GM18499 (cell line): ENCODE measurements at regions not wholly inside any gene's neighbourhood (a gene's known extent, or its start where the extent isn't known, plus 50 kb on each side); places are given as distances from the start of the nearest gene placed in this dataset.
"Not testable (repeated sequence)": the region's sequence is repeated elsewhere in the genome, so short reads cannot be mapped to it uniquely, and the experiment has no call there.

ENCODE experiments used
- ATAC-seq: cut with Tn5 transposase; IDR thresholded peaks from one replicate; pipeline ENCODE4 v1.9.1; 2021; ENCODE audit warnings: moderate number of reproducible peaks; ENCODE audit not compliant: insufficient read depth, unreplicated experiment

DNA sequence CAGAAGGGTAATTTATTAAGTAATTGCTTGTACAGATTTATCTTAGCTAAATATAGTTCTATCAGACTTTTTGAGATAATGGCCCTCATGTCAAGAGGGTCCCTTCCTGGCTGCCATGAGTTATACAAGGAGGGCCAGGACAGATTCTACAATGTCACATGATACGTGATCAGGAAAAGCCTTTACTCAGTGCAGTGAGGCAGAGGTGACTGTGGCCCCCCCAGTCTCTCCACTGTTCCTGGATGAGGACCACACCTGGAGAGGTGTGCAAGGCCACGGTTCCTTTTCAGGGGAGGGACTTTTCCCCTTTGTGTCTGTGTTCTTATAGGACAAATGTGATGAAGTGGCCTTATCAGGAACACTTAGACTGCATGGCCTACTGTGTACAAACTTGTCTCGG is 54.3 kb upstream of the LRCH1 start:
- ATAC-seq: no peak

GRCh38 chr13:46496086-46496485 is 56.9 kb upstream of the LRCH1 start:
- no peak for ATAC-seq

DNA sequence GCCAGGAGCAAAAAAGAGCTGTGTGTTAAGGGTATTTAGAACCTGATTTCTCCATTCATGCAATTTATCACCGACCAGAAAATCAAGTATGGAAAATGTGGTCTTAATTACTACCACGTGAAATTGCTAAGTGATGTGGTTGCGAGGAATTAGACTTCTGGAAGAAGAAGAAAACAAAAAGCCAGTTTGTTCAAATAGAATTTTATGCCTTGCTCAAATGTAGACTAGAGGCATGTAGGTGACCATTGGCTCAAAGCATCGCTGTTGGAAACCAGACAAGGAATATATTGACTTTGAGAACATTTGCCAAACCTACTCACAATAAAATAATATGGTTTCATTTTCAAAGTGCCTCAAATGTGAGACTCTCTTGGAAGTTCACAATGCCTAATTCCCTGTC is 57.3 kb upstream of the LRCH1 start:
- no peak for ATAC-seq

- ATAC-seq: no peak
Measured at GRCh38 chr13:46495066-46495465, 57.9 kb upstream of the LRCH1 start.

DNA sequence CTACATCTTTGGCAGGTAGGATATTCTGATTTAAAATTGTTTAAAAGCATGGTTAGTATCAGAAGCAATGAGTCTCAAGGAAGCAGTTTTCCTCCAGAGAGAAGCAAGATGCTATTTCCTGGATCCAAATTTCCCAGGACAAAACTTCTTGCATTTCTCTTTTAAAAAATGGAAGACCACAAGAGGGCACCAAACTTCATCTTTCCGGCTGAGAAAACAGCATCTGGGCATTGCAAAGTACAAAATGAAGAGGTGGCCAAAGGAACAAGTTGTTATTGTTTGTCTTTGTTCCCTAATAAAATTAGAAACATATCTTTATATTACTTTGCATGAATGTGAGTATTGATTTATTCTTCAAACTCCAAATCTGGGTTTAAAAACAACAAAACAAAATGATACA is 60.0 kb upstream of the LRCH1 start:
- no peak for ATAC-seq

GRCh38 chr13:46491641-46492040 is 61.3 kb upstream of the LRCH1 start:
- no peak for ATAC-seq

- ATAC-seq: not testable (repeated sequence)
Measured at GRCh38 chr13:46490713-46491112, 62.3 kb upstream of the LRCH1 start.

GRCh38 chr13:46490129-46490528 is 62.8 kb upstream of the LRCH1 start:
- no peak for ATAC-seq

DNA sequence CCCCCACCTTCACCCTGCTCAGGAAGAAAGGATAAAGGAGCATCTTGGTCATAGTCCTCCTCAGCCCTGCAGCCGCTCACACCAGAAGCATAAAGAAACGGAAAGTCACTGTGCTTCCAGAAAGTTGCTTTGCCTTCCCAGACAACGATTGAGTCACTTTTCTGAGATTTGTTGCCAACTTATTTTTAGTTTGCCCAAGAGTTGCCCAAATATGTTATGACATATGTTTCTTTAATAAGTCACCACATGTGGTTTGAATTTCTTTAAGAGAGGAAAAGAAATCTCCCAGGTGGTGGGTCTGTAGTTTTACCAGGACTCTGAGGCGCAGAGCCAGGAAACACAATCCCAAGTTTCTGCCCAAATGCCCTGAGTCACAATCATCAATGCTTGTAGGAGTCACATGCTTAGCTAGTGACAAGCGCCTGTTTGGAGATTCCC is 63.4 kb upstream of the LRCH1 start:
- ATAC-seq: no peak

DNA sequence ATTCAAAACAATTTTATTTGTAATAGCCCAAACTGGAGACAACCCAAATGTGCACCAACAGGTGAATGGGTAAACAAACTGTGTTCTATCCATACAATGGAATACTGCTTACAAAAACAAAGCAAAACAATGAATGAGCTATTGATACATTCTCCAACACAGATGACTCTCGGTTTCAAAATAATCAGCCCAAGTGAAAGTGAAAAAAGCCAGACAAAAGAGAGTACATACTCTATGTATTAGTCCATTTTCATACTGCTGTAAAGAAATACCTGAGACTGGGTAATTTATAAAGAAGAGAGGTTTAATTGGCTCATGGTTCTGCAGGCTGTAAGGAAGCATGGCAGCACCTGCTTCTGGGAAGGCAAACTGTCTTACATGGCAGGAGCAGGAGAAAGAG is 65.2 kb upstream of the LRCH1 start:
- no peak for ATAC-seq

GRCh38 chr13:46486270-46486669 is 66.7 kb upstream of the LRCH1 start:
- ATAC-seq: no peak

GRCh38 chr13:46484561-46484960 is 68.4 kb upstream of the LRCH1 start:
- no peak for ATAC-seq

GRCh38 chr13:46481166-46481565 is 71.8 kb upstream of the LRCH1 start:
- no peak for ATAC-seq

- no peak for ATAC-seq
Measured at GRCh38 chr13:46480131-46480530, 72.8 kb upstream of the LRCH1 start.

DNA sequence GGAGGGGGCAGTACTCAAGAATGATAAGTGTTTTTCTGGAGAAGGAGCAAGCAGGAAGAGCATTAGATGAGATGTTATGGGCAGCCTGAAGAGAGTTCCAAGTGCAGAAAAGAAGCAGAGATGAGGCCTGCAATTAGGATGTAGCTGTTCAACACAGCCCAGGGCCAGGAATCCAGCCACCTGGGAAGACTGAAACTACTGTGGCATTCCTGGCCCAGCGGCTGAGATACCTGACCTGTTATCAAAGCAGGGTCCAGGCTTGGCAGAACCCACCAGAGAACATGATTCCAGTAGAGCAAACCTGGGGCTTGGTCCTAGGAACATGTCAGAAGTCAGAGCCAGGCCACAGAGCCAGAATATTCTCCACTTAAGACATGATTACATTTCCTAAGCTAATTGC is 73.3 kb upstream of the LRCH1 start:
- ATAC-seq: no peak

DNA sequence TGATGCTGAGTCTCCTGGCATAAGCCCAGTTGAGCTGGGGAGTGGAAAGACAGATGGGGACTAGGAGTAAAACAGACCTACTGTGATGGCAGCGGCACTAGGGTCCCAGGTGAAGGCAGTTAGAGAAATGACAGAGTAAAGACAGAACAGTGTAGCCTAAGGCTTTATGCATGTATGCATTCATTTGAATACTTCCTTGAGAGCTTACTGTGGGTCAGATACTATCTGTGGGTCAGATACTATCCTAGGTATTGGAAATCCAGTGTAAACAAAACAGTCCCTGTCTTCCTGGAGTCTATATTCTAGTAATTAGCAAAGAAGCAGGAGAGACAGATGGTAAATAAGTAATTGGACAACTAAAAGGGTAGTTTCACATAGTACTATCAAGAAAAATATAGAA is 73.7 kb upstream of the LRCH1 start:
- ATAC-seq: no peak

DNA sequence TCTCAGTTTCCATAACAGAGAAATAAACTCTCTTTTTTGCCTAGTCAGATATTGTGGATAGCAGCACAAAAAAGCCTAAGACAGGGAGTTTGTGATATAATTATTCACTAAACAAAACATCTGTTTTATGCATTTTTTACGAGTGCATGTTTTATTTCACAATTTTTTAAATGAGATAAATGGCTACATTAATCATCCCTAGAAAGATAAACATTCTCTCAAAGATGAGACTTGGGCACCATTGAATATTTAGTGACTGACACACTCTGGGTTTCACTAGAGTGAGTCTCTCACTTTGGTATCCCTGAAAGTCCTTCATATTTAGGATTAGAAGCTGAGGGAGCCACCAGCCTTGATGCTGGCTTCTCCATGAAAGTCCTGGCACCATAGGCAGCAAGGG is 74.3 kb upstream of the LRCH1 start:
- ATAC-seq: no peak

DNA sequence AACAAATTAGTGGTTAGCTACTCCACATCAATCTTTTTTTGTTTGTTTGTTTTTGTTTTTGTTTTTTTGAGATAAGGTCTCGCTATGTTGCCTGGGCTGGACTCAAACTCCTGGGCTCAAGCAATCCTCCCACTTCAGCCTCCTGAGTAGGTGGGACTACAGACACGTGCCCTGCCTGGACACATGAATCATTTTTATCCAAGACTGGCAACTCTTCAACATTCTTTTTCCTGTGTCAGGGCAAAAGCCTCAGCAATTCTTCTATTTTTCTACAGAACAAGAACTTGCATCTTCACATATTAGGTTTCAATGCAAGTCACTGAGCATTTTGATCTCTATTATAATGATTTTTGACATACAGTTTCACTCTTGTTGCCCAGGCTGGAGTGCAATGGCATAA is 76.8 kb upstream of the LRCH1 start:
- ATAC-seq: no peak

GRCh38 chr13:46475541-46475991 is 77.4 kb upstream of the LRCH1 start:
- no peak for ATAC-seq

- no peak for ATAC-seq
Measured at GRCh38 chr13:46473806-46474205, 79.2 kb upstream of the LRCH1 start.

DNA sequence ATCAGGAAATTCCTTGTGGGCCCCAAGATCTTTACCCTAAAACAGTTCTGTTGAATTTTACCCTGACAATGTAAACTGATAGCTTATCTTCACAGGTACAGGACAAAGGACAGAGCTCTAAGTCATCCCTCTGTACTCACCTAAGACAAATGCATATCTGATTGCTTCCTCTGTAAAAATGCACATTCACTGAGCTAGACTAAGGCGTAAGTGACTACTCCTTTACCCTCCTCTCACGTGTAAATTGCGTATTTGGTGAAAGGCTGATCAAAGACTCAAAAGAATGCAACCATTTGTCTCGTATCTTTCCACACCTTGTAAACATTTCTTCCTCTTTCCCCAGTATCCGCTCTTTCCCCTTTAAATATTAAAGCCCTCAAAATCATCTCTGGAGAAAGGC is 80.6 kb upstream of the LRCH1 start:
- no peak for ATAC-seq

DNA sequence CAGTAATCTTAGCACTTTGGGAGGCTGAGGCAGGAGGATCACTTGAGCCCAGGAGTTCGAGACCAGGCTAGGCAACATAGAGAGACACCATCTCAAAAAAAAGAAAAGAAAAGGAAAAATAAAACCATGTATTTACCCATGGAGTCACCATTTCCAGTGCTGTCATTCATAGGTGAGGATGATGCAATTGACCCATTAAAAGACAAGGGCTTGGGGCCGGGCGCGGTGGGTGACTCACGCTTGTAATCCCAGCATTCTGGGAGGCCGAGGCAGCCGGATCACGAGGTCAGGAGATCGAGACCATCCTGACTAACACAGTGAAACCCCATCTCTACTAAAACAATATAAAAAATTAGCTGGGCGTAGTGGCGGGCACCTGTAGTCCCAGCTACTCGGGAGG is 82.6 kb upstream of the RUBCNL start:
- not testable (repeated sequence) for ATAC-seq
